Calu3 (cell line): ENCODE measurements at regions not wholly inside any gene's neighbourhood (a gene's known extent, or its start where the extent isn't known, plus 50 kb on each side); places are given as distances from the start of the nearest gene placed in this dataset.

ENCODE experiments used
- BruUV-seq: library from RNA; stranded (reverse); fragments of 400-500 nt; replicated peaks from 2 replicates; lab custom pipeline; 2021; lab: Mats Ljungman, UMichigan
- CTCF ChIA-PET: fragments of 300-600 bp; sonication (Branson Sonifier 250); formaldehyde crosslinking; loops from one replicate; lab custom pipeline; 2022; ENCODE audit warnings: antibody characterized with exemption; lab: Charles Lee
- DNase-seq: peaks from one replicate; pipeline ENCODE4 v3.0.0; 2022
- H3K27ac Mint-ChIP-seq: one replicate; pipeline ENCODE4 v1.8.0; 2022; ENCODE audit warnings: mixed read lengths; ENCODE audit not compliant: unreplicated experiment
- H3K27me3 Mint-ChIP-seq: one replicate; pipeline ENCODE4 v1.8.0; 2022; ENCODE audit warnings: mixed read lengths; ENCODE audit not compliant: unreplicated experiment
- H3K36me3 Mint-ChIP-seq: one replicate; pipeline ENCODE4 v1.8.0; 2022; ENCODE audit warnings: mild to moderate bottlenecking, moderate library complexity, mixed read lengths; ENCODE audit not compliant: insufficient read depth, unreplicated experiment
- H3K4me1 Mint-ChIP-seq: one replicate; pipeline ENCODE4 v1.8.0; 2022; ENCODE audit warnings: mild to moderate bottlenecking, low read depth, mixed read lengths; ENCODE audit not compliant: unreplicated experiment
- H3K4me3 Mint-ChIP-seq: one replicate; pipeline ENCODE4 v1.8.0; 2022; ENCODE audit warnings: mild to moderate bottlenecking, low read depth, moderate library complexity, mixed read lengths; ENCODE audit not compliant: unreplicated experiment
- H3K9me3 Mint-ChIP-seq: one replicate; pipeline ENCODE4 v1.8.0; 2022; ENCODE audit warnings: low read depth, mixed read lengths; ENCODE audit not compliant: unreplicated experiment
- CTCF ChIP-seq: fragments of 200-600 bp; IDR thresholded peaks from one replicate; pipeline ENCODE4 v1.8.0; 2022; ENCODE audit warnings: antibody characterized with exemption; ENCODE audit not compliant: unreplicated experiment
- intact Hi-C: fragments of 100-400 bp; cut with micrococcal nuclease; formaldehyde crosslinking; loops from one replicate; pipeline ENCODE4 v1.10.0; 2022; ENCODE audit not compliant: unreplicated experiment

GRCh38 chr2:122749405-122749804 is 994.0 kb downstream of the TSN start:
- no peak overlapping the region for H3K4me3 Mint-ChIP-seq
- H3K9me3 Mint-ChIP-seq = peaks cover 14% of the 10 kb centered on the region
- no peak overlapping the region for H3K27ac Mint-ChIP-seq
- DNase-seq = no peak
- intact Hi-C loops = loop anchor here (10.0 kb wide), 1 partner anchor 775 kb away; no protein-coding TSS in a partner anchor
- CTCF ChIA-PET = no interaction called here
- H3K36me3 Mint-ChIP-seq = no peaks in the 10 kb centered on the region
- no peaks in the 10 kb centered on the region for H3K27me3 Mint-ChIP-seq
- H3K4me1 Mint-ChIP-seq = no peaks in the 10 kb centered on the region
- no peak for TF ChIP-seq CTCF
- no TSS peak for BruUV-seq

GRCh38 chr2:122750095-122750494 is 994.6 kb downstream of the TSN start:
- H3K27ac Mint-ChIP-seq = no peak overlapping the region
- no TSS peak for BruUV-seq
- no peaks in the 10 kb centered on the region for H3K36me3 Mint-ChIP-seq
- H3K9me3 Mint-ChIP-seq = peaks cover 17% of the 10 kb centered on the region
- no peaks in the 10 kb centered on the region for H3K27me3 Mint-ChIP-seq
- H3K4me1 Mint-ChIP-seq = no peaks in the 10 kb centered on the region
- no peak for DNase-seq
- CTCF ChIA-PET = no interaction called here
- intact Hi-C loops = no loop called here
- no peak overlapping the region for H3K4me3 Mint-ChIP-seq
- TF ChIP-seq CTCF = no peak

GRCh38 chr2:122750808-122751207 is 995.4 kb downstream of the TSN start:
- CTCF ChIA-PET = no interaction called here
- intact Hi-C loops = no loop called here

GRCh38 chr2:122753336-122753735 is 997.9 kb downstream of the TSN start:
- Mint-ChIP-seq H3K36me3 (no peaks in the 10 kb centered on the region), H3K4me3 (no peak overlapping the region), H3K27ac (no peak overlapping the region), H3K9me3 (peaks cover 20% of the 10 kb centered on the region), H3K27me3 (no peaks in the 10 kb centered on the region), H3K4me1 (no peaks in the 10 kb centered on the region)
- CTCF ChIA-PET = no interaction called here
- TF ChIP-seq CTCF = no peak
- intact Hi-C loops = no loop called here
- no peak for DNase-seq
- no TSS peak for BruUV-seq

More at GRCh38 chr2:122750808-122751207, 995.4 kb downstream of the TSN start:
- no peaks in the 10 kb centered on the region for H3K4me1 Mint-ChIP-seq
- no peak for TF ChIP-seq CTCF
- no peaks in the 10 kb centered on the region for H3K36me3 Mint-ChIP-seq
- DNase-seq = no peak
- BruUV-seq = no TSS peak
- H3K27ac Mint-ChIP-seq = no peak overlapping the region
- no peaks in the 10 kb centered on the region for H3K27me3 Mint-ChIP-seq
- H3K9me3 Mint-ChIP-seq = peaks cover 21% of the 10 kb centered on the region
- no peak overlapping the region for H3K4me3 Mint-ChIP-seq
